H1 (cell line): ENCODE measurements at regions not wholly inside any gene's neighbourhood (a gene's known extent, or its start where the extent isn't known, plus 50 kb on each side); places are given as distances from the start of the nearest gene placed in this dataset.
A peak's percentile ranks its signal among the peaks of the same experiment; 100 is the strongest.

Experiments
- CTCF ChIA-PET: fragments of 300-600 bp; sonication (Branson Sonifier 250); formaldehyde crosslinking; loops from one replicate; lab custom pipeline; 2021; ENCODE audit not compliant: partially characterized antibody; lab: Charles Lee
- POLR2A ChIA-PET: fragments of 300-600 bp; sonication (Branson Sonifier 250); formaldehyde crosslinking; loops from one replicate; lab custom pipeline; 2021; ENCODE audit warnings: inconsistent platforms; ENCODE audit not compliant: partially characterized antibody; lab: Charles Lee
- DNase-seq, 2 experiments: peaks; one replicate each; pipeline versions ENCODE4 v3.0.0 to v3.0.0-alpha.2; 2010 to 2022; ENCODE audit warnings: low spot score in 2 of 2, low read depth in 1 of 2, mixed read lengths in 1 of 2
- FAIRE-seq: peaks from 2 replicates; lab custom pipeline; 2011; peaks lifted over from hg19 to GRCh38; lab: Jason Lieb, UNC
- H2AFZ ChIP-seq: 2 replicates; pipeline ENCODE4 v1.8.1; 2012; ENCODE audit warnings: low read length, inconsistent platforms
- H2AK5ac ChIP-seq: 2 replicates; pipeline ENCODE4 v1.6.1; 2013; ENCODE audit warnings: low read depth, low read length
- H2BK120ac ChIP-seq: replicated peaks from 2 replicates; pipeline ENCODE3; 2013; ENCODE audit warnings: low read depth, low read length, inconsistent platforms
- H2BK12ac ChIP-seq: 2 replicates; pipeline ENCODE4 v1.6.1; 2013; ENCODE audit warnings: low read depth, low read length
- H2BK15ac ChIP-seq: 2 replicates; pipeline ENCODE4 v1.6.1; 2013; ENCODE audit warnings: low read length
- H2BK20ac ChIP-seq: 2 replicates; pipeline ENCODE4 v1.6.1; 2013; ENCODE audit warnings: low read length
- H2BK5ac ChIP-seq: 2 replicates; pipeline ENCODE4 v1.6.1; 2013; ENCODE audit warnings: low read depth, low read length
- H3K14ac ChIP-seq: 2 replicates; pipeline ENCODE4 v1.6.1; 2013; ENCODE audit warnings: inconsistent platforms; ENCODE audit not compliant: insufficient read length
- H3K18ac ChIP-seq: 2 replicates; pipeline ENCODE4 v1.6.1; 2013; ENCODE audit warnings: low read length; ENCODE audit errors: extremely low read depth
- H3K23ac ChIP-seq: 2 replicates; pipeline ENCODE4 v1.6.1; 2013; ENCODE audit warnings: inconsistent platforms; ENCODE audit not compliant: insufficient read length
- H3K23me2 ChIP-seq: 2 replicates; pipeline ENCODE4 v1.6.1; 2013; ENCODE audit warnings: low read depth, low read length
- H3K27ac ChIP-seq: 2 replicates; pipeline ENCODE4 v1.6.1; 2011; ENCODE audit warnings: low read depth, low read length, inconsistent platforms
- H3K27me3 ChIP-seq, 4 experiments: replicated peaks in 1 of 4; 1 replicate in 1 of 4; 2 replicates in 3 of 4; pipeline versions ENCODE4 v1.6.1 to v1.8.1; 2011 to 2013; ENCODE audit warnings: low read length in 3 of 4, mild to moderate bottlenecking in 3 of 4, inconsistent platforms in 2 of 4, mixed read lengths in 2 of 4, moderate library complexity in 1 of 4; ENCODE audit not compliant: control insufficient read depth in 3 of 4, insufficient read depth in 3 of 4; ENCODE audit errors: extremely low read depth in 1 of 4
- H3K36me3 ChIP-seq, 4 experiments: 2 replicates each; pipeline versions ENCODE4 v1.6.1 to v1.8.1; 2011 to 2013; ENCODE audit warnings: mild to moderate bottlenecking in 4 of 4, low read length in 3 of 4, moderate library complexity in 2 of 4, control low read depth in 1 of 4, inconsistent platforms in 1 of 4; ENCODE audit not compliant: insufficient read depth in 4 of 4, control insufficient read depth in 2 of 4
- H3K4ac ChIP-seq: replicated peaks from 2 replicates; pipeline ENCODE3; 2013; ENCODE audit warnings: low read length, low read depth, mixed read lengths, inconsistent platforms; ENCODE audit not compliant: insufficient read length
- H3K4me1 ChIP-seq, 4 experiments: replicated peaks in 1 of 4; 1 replicate in 1 of 4; 2 replicates in 3 of 4; pipeline versions ENCODE4 v1.6.1 to v1.8.1; 2011 to 2013; ENCODE audit warnings: low read length in 3 of 4, inconsistent platforms in 2 of 4, mixed read lengths in 1 of 4; ENCODE audit not compliant: insufficient read depth in 4 of 4, control insufficient read depth in 3 of 4
- H3K4me2 ChIP-seq, 2 experiments: 2 replicates each; pipeline versions ENCODE4 v1.6.1 to v1.8.1; 2011 to 2013; ENCODE audit warnings: low read depth in 2 of 2, low read length in 2 of 2, control low read depth in 1 of 2, inconsistent platforms in 1 of 2, mild to moderate bottlenecking in 1 of 2; ENCODE audit not compliant: insufficient read depth in 1 of 2
- H3K4me3 ChIP-seq, 4 experiments: fragments of 200-600, 300-600 bp in 1 of 4; sonication (generic), shearing (Covaris generic), sonication (Bioruptor Twin) in 1 of 4; 2 replicates each; pipeline versions ENCODE4 v1.5.1 to v1.8.1; 2011 to 2016; ENCODE audit warnings: low read length in 4 of 4, low read depth in 3 of 4, control low read depth in 2 of 4, inconsistent platforms in 2 of 4, mild to moderate bottlenecking in 2 of 4, mixed read lengths in 1 of 4, moderate library complexity in 1 of 4; ENCODE audit not compliant: insufficient read depth in 2 of 4; ENCODE audit errors: extremely low read depth in 1 of 4
- H3K56ac ChIP-seq: replicated peaks from 2 replicates; pipeline ENCODE3; 2013; ENCODE audit warnings: low read depth, mild to moderate bottlenecking, mixed read lengths, low read length, inconsistent platforms; ENCODE audit not compliant: insufficient read length
- H3K79me1 ChIP-seq: 2 replicates; pipeline ENCODE4 v1.6.1; 2013; ENCODE audit warnings: low read depth, low read length, control low read depth
- H3K79me2 ChIP-seq, 2 experiments: 2 replicates each; pipeline versions ENCODE4 v1.6.1 to v1.8.1; 2012 to 2013; ENCODE audit warnings: low read length in 2 of 2, mild to moderate bottlenecking in 2 of 2, inconsistent platforms in 1 of 2; ENCODE audit not compliant: insufficient read depth in 2 of 2, control insufficient read depth in 1 of 2
- H3K9ac ChIP-seq, 4 experiments: replicated peaks in 1 of 4; 1 replicate in 1 of 4; 2 replicates in 3 of 4; pipeline versions ENCODE4 v1.6.1 to v1.8.1; 2011 to 2013; ENCODE audit warnings: low read depth in 3 of 4, low read length in 3 of 4, control low read depth in 2 of 4, mild to moderate bottlenecking in 2 of 4, moderate library complexity in 2 of 4, inconsistent platforms in 1 of 4; ENCODE audit errors: extremely low read depth in 1 of 4
- H3K9me3 ChIP-seq, 2 experiments: 2 replicates each; pipeline versions ENCODE4 v1.6.1 to v1.8.1; 2012 to 2013; ENCODE audit warnings: mild to moderate bottlenecking in 2 of 2, moderate library complexity in 2 of 2, control low read depth in 1 of 2, inconsistent platforms in 1 of 2, low read depth in 1 of 2, low read length in 1 of 2, mixed read lengths in 1 of 2; ENCODE audit not compliant: insufficient read depth in 2 of 2
- H4K20me1 ChIP-seq, 2 experiments: replicated peaks in 1 of 2; 2 replicates each; pipeline versions ENCODE3 to v1.8.1; 2011 to 2013; ENCODE audit warnings: inconsistent platforms in 2 of 2, low read length in 2 of 2, mild to moderate bottlenecking in 1 of 2; ENCODE audit not compliant: insufficient read depth in 2 of 2, control insufficient read depth in 1 of 2
- H4K5ac ChIP-seq: 2 replicates; pipeline ENCODE4 v1.6.1; 2013; ENCODE audit warnings: low read length, low read depth, mixed read lengths, inconsistent platforms; ENCODE audit not compliant: insufficient read length
- H4K8ac ChIP-seq: 2 replicates; pipeline ENCODE4 v1.8.0; 2013; ENCODE audit warnings: mild to moderate bottlenecking, moderate library complexity, low read length, inconsistent platforms; ENCODE audit not compliant: insufficient read depth; ENCODE audit errors: extremely low read depth
- H4K91ac ChIP-seq: replicated peaks from 2 replicates; pipeline ENCODE3; 2013; ENCODE audit warnings: low read length, mixed read lengths, inconsistent platforms; ENCODE audit not compliant: insufficient read length
- CHD2 ChIP-seq: IDR thresholded peaks from 2 replicates; pipeline ENCODE4 v1.6.1; 2012; ENCODE audit warnings: low read length, improper control_type of control experiment
- CTBP2 ChIP-seq: IDR thresholded peaks from 2 replicates; pipeline ENCODE4 v1.7.0; 2011; ENCODE audit warnings: borderline replicate concordance, mild to moderate bottlenecking, moderate library complexity, mixed read lengths, low read length; ENCODE audit not compliant: insufficient read depth, insufficient read length
- MAFK ChIP-seq: IDR thresholded peaks from 2 replicates; pipeline ENCODE4 v1.6.1; 2012; ENCODE audit warnings: low read depth, mild to moderate bottlenecking, improper control_type of control experiment, low read length
- RNF2 ChIP-seq: fragments of 200-900, 300-1000 bp; sonication (generic); IDR thresholded peaks from 2 replicates; pipeline ENCODE4 v1.7.1; 2016; ENCODE audit warnings: borderline replicate concordance, low read depth, mild to moderate bottlenecking, antibody characterized with exemption, low read length; ENCODE audit not compliant: poor library complexity, severe bottlenecking; ENCODE audit errors: missing control alignments
- SAP30 ChIP-seq: fragments of 300-600 bp; sonication (generic); IDR thresholded peaks from 2 replicates; pipeline ENCODE4 v1.7.1; 2012; ENCODE audit warnings: low read length, moderate library complexity, mild to moderate bottlenecking, inconsistent platforms; ENCODE audit not compliant: insufficient read depth, insufficient replicate concordance
- SP1 ChIP-seq: IDR thresholded peaks from 2 replicates; pipeline ENCODE4 v1.6.1; 2011; ENCODE audit warnings: low read depth, low read length
- WGBS, 2 experiments: shearing (Covaris generic) in 1 of 2; methylation state at CpG; one replicate each; pipeline versions ENCODE4 v1.1.6 to v1.1.7; 2013 to 2015; ENCODE audit warnings: low lambda C conversion rate in 2 of 2, mixed read lengths in 2 of 2, inconsistent platforms in 1 of 2, low coverage in 1 of 2, missing lambda C conversion rate in 1 of 2; ENCODE audit not compliant: insufficient replicate concordance in 2 of 2, insufficient coverage in 1 of 2, insufficient read length in 1 of 2; ENCODE audit errors: extremely low coverage in 1 of 2, missing lambda C conversion rate in 1 of 2; 5-methylcytosine and 5-hydroxymethylcytosine counted together

DNA sequence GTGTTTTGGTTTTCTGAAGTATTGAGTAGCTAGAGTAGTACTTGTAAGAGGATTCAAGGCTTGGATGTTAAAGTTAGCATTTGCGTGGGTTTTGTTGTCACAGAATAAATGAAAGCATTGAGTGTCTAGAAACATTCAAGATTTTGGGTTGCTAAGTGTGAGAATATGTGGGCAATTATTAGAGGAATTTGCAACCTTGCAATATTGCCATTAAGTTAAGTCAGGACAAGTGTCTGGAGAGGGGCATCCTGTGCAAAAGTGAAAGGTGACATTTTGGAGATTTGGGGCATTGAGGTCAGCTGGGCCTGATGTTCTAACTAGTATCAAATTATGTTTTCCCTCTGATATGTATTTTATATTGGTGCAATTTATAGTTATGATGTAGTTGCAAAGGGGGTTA is 533.9 kb upstream of the GRID2 start:
- CTCF ChIA-PET: no interaction called here

More for the DNA sequence above, 533.9 kb upstream of the GRID2 start:
- POLR2A ChIA-PET: no interaction called here
- no peaks in the 10 kb centered on the region for H3K4me1 ChIP-seq
- H2AFZ ChIP-seq: no peak overlapping the region
- no peak overlapping the region for H3K18ac ChIP-seq
- no peaks in the 10 kb centered on the region for H3K79me2 ChIP-seq
- H3K4ac ChIP-seq: no peak overlapping the region
- H3K36me3 ChIP-seq: peaks cover 0 to 5% (median 0%) of the 10 kb centered on the region in 4 experiments; a peak in 2 of 8 replicates
- H2BK120ac ChIP-seq: no peak overlapping the region
- DNase-seq: no peak
- H2AK5ac ChIP-seq: no peak overlapping the region
- no peaks in the 10 kb centered on the region for H3K79me1 ChIP-seq
- no peak overlapping the region for H3K4me3 ChIP-seq
- no peak overlapping the region for H4K8ac ChIP-seq
- no peak overlapping the region for H3K14ac ChIP-seq
- H3K9ac ChIP-seq: no peak overlapping the region
- H4K20me1 ChIP-seq: no peaks in the 10 kb centered on the region
- WGBS, 2 experiments: 100% methylated on average over 1 of the region's 1 CpG; no CpG with 5 or more reads in 1 of the 2 experiments
- no peak for TF ChIP-seq SAP30
- no peak for TF ChIP-seq CTBP2
- TF ChIP-seq MAFK: 0 out of 2 replicates have a peak, but pooled peaks have one; percentile 15
- no peak for TF ChIP-seq SP1
- no peak for TF ChIP-seq CHD2
- TF ChIP-seq RNF2: no peak
- H2BK5ac ChIP-seq: no peak overlapping the region
- H2BK15ac ChIP-seq: no peak overlapping the region
- H2BK20ac ChIP-seq: no peak overlapping the region
- H2BK12ac ChIP-seq: no peak overlapping the region
- H4K5ac ChIP-seq: no peak overlapping the region
- no peak overlapping the region for H3K56ac ChIP-seq
- no peak overlapping the region for H3K23ac ChIP-seq
- H3K27me3 ChIP-seq: no peaks in the 10 kb centered on the region
- H3K27ac ChIP-seq: no peak overlapping the region
- no peak for FAIRE-seq
- no peak overlapping the region for H4K91ac ChIP-seq
- peaks cover 14 to 21% of the 10 kb centered on the region in 2 experiments for H3K9me3 ChIP-seq
- H3K4me2 ChIP-seq: no peak overlapping the region
- no peaks in the 10 kb centered on the region for H3K23me2 ChIP-seq
